Dermis blood vessel endothelial cell (primary cell): ENCODE measurements at regions not wholly inside any gene's neighbourhood (a gene's known extent, or its start where the extent isn't known, plus 50 kb on each side); places are given as distances from the start of the nearest gene placed in this dataset.
"Not testable (repeated sequence)": the region's sequence is repeated elsewhere in the genome, so short reads cannot be mapped to it uniquely, and the experiment has no call there.

Experiments
- DNase-seq: peaks from one replicate; pipeline ENCODE4 v3.0.0; 2010

DNA sequence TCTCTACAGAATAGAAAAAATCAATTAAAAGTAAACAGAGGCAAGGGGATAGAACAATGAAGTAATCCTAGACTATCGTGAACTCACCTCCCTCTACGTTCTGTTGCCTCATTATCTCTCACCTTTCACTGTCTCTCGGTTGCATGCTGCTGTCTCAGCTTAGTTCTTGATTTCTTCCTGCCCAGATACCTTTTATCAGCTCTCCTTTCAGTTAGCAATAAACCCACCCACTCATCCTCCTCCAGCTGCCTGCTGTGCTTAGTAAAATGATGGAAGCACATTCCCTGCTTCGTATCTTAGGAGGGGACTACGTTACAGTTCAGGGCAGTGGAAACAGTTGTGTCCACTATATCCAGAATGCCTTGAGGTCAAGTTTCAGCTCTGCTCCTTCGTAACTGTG is 1709.5 kb upstream of the AGA start:
- no peak for DNase-seq

DNA sequence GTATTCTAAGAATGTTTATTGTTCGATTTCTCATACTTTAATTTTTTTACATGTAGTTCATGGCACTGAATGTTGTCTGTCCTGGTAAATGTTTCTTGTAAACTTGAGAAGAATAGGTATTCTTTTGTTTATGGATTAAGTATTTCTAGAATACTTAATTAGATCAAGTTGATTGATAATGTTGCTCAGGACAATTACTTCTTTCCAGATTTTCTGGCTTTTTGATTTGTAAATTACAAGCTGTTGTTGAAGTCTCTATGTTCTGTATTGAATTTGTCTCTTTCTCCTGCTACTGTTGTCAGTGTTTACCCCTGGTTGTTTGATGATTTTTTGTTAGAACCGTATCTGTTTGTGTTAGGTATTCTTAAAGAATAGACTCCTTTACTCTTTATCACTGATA is 1720.9 kb upstream of the AGA start:
- no peak for DNase-seq

- no peak for DNase-seq
These were observed 1722.2 kb upstream of the AGA start for GRCh38 chr4:179164267-179164999.

DNA sequence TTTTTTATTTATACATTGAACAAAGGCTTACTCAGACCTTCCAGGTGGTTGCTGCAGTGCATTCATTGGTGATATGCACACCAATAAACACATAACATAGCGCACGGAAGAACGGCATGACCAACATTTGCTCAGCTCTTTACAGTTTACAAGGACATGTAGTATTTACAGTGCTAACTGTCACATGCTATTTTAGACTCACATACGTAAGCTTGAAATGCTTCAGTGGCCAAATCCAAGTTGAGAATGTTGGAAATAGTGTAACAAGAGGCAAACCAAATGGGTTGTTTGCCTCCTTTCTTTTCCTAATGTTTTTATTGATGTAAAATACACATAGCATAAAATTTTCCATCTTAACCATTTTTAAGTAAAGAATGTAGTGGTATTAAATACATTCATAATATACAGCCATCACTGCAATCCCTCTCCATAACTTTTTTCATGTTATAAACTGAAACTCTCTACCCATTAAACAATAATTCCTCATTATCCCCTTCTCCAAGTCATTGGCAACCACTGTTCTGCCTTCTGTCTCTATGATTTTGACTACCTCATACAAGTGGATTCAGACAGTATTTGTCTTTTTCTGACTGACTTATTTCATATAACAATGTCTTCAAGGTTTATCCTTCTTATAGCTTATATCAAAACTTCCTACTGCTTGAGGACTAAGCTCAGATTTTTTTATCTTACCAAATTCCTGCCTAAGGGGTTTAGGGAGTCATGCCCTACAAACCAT is 1722.9 kb upstream of the AGA start:
- no peak for DNase-seq

DNA sequence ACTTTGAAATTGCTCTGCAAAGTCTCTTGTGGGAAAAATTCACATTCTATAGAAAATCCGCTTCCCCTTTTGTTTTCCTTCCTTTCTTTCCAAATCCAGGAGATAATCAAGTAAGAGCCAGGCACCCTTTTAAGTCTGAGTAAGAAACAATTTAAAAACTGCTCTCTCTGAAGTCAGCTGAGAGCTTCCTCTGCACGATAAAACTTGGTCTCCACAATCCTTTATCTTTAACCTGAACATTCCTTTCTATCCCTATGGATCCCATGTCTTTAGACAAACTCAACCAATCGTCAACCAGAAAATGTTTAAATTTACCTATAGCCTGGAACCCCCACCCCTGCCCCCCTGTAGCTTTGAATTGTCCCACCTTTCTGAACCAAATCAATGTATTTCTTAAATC is 1723.6 kb upstream of the AGA start:
- DNase-seq, result no peak

DNA sequence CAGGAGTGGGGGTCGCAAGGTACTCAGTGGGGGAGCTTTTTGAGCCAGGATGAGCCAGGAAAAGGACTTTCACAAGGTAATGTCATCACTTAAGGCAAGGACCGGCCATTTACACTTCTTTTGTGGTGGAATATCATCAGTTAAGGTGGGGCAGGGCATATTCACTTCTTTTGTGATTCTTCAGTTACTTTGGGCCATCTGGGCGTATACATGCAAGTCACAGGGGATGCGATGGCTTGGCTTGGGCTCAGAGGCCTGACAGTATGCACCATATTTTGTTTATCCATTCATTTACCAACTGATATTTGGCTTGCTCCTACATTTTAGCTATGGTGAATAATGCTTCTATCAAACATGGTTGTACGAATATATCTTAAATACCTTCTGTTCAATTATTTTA is 1728.1 kb upstream of the AGA start:
- not testable (repeated sequence) for DNase-seq

GRCh38 chr4:179182741-179183140 is 1740.5 kb upstream of the AGA start:
- DNase-seq, result no peak

GRCh38 chr4:179195887-179196286 is 1753.7 kb upstream of the AGA start:
- DNase-seq, result no peak

DNA sequence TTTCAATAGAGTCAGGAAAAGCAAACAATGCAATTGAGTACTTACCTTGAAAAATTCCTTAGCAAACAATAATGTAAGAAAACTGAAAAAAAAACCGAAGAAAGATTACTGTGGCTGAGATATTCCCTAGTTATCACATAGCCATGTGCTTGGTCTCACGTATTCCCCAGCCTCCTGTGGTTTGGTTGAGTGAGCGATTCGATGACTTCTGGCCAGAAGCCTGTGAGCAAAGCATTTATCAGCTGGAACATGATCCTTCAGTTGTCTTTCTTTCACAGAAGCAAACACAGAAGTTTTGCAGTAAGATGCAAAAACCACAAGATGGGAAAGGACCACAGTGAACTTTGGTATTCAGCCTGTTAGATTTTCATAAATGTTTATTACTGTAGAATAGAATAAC is 1754.3 kb upstream of the AGA start:
- no peak for DNase-seq

DNA sequence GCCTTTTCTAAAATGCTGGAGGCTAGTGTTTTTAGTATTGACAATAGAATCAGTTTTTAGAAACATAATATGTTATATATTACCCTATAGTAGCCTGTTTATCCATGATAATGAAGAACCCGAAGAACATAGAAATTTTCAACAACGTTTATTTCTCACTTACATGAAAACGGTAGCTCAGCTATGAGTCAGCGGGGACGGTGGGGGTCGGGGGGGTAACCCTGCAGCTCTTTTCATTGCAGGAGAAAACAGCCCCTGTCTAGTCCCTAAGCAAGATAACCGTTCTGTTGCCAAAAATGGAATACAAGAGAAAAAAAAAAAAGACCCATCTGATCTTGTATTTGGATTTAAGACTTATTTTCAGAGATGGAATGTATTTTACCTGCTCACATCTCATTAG is 1758.4 kb upstream of the AGA start:
- DNase-seq, result no peak

DNA sequence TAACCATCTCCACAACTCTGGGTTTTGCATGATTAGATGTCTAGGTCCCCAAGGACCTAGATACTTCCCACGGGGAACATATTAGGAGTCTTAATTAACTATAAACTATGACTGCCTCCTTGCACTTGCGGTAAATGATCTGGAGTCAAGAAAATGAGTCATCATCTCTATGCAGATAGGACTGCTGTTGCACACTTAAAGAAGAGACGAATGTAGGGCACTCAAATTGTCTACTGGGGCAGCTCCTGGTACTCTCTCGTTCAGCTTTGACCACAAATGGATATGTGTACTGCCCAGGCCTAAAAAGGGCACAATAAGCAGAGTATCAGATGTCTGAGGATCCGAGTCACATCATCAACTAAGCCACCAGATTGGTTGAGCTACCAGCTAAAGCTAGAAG is 1783.4 kb upstream of the AGA start:
- no peak for DNase-seq

DNA sequence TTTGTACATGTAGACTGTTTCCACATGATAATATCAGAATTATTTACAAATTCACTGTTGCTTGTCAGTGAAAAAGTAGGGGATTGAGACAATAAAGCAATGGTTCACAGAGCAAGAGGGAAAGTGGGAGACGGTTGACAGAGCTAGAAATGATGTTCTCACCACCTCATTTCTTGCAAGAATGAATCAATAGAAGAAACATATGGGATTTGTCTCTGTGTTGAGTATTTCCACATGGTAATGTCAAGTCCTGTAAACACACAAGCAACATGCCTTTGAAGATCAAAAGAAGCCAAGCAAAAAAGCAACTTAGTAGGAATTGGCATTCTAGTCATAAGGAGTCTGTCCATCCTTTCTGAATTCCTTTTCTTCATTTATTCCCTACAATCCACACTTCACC is 1806.6 kb upstream of the AGA start:
- no peak for DNase-seq

DNA sequence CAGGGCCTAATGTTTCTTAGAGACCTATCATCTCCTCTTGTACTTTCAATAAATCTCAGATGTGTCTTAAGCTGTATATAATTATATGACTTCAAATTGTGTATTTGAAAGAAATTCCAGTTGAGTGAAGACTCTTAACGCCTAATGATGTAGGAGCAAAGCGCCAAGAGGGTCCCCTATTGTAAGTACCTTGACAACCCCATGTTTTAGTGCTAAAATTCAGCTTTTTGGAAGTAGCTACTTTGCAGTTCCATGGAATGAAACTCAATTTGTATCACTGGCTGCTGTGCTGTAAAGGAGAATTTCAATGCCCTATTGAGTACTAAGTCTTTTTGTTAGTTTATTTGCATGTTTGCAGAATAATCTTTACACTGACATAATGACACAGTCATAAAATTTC is 1826.6 kb upstream of the AGA start:
- no peak for DNase-seq

GRCh38 chr4:179272282-179272681 is 1830.0 kb upstream of the AGA start:
- no peak for DNase-seq

GRCh38 chr4:179278647-179279046 is 1836.4 kb upstream of the AGA start:
- DNase-seq, result no peak

GRCh38 chr4:179285696-179286095 is 1843.5 kb upstream of the AGA start:
- DNase-seq, result no peak

GRCh38 chr4:179291657-179292056 is 1849.4 kb upstream of the AGA start:
- no peak for DNase-seq

GRCh38 chr4:179292468-179292867 is 1850.2 kb upstream of the AGA start:
- DNase-seq, result no peak

DNA sequence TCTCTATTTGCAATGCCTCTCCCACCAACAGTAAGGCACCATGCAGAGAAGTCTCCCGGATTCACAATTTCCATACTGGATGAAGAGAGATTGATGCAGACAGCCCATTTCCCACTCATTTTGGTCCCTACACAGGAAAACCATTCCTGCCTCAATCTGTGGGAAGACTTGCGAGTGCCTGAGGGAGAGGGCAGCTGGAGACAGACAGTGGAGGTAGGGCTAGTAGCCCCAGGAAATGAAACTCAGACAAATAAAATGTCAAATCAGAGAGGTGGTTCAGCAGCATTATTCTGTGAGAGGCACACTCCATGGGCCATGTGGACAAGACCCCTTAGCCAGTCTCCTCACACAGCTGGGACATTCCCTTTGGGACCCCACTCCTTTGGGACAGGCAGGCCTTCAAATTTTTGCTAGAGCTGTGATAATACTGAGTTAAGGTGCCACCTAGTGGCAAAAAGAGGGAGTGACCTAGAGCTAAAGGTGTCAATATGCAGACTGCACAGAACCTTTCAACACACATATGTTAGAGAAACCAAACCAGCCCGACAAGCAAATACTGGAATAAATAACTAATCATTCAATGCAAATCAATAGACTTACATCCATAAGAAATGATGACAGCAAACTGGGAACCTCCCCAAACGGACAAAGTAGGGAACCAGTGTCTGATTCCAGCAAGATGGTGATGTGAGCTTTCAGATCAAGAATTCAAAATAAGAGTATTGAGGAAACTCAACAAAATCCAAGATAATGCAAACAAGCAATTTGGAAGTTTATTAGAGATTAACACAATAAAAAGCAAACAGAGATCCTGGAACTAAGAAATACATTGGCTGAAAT is 1865.3 kb upstream of the AGA start:
- peak; percentile 44 for DNase-seq

- DNase-seq, result no peak
These were observed 1871.6 kb upstream of the AGA start for GRCh38 chr4:179313823-179314222.

- DNase-seq, result no peak
These were observed 1882.9 kb upstream of the AGA start for GRCh38 chr4:179325181-179325580.

GRCh38 chr4:179328627-179329026 is 1886.4 kb upstream of the AGA start:
- DNase-seq, result no peak

DNA sequence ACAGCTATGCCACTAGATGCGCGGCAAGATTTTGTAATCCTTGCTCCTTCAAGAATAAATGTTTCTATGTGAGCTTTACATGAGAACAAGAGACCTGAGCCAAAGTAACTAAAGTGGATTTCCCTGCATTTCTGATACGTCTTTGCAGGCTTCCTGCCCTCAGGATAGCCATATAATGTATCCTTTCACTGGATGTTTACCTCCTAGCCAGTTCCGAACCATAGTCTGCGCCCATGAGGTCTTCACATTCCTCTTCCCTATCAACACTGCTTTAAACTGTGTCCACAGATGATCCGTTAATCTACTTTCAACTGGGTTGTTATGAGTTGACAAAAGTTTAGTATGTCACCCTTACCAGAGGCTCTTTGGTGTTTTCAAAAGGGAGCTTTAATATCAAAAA is 1889.1 kb upstream of the AGA start:
- no peak for DNase-seq

- no peak for DNase-seq
These were observed 1902.6 kb upstream of the AGA start for GRCh38 chr4:179344861-179345260.
